ENCODE measurements at regions not wholly inside any gene's neighbourhood (a gene's known extent, or its start where the extent isn't known, plus 50 kb on each side); places are given as distances from the start of the nearest gene placed in this dataset.

DNA sequence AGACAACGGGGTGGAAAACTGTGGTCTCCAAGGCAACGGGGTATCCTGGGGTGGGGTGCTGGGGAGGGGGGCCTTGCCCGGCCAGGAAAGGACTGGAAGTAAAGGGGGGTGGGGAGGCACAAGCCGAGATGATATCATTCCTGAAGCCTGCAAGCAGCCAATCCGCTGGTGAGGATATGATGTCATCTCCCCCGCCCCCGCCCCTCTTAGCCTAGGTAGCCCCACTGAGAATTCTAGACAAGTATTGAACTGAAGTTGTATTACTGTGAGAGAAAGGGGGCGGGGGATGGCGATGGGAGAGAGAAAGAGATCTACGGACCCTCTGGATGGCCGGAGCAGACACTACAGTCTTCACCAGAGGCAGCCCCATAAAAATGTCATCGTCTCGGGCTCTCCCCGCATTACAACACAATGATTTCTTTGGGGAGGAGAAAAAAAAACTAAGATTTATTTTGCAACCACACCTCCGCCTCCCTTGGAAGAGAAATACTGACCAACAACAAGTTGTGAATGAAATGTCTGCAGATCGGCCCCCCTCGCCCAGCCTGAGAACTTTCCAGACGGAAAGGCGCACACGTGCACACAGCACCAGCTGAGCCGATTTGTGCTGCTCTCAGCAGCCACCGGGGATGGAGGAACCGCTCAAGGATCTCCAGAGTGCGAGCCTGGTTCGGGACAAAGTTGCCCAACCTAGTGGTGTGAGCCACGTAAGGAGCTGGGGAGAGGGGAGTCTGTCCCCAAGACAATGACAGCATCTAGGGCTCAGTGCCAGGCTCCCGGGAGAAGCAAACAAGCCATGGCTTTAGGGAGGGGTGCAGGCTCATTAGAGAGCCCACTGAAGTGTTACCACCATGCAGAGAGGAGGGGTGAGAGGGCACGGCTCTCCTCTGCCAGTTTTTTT lies 222.1 kb downstream of the SOX9 start:
- Histone ChIP-seq H3K36me3 (ENCODE audit: control insufficient read depth, insufficient read depth, low read length) (no peaks in the 10 kb centered on the region), H3K27me3 (ENCODE audit: control insufficient read depth, insufficient read depth, low read length) (no peaks in the 10 kb centered on the region), H3K27ac (ENCODE audit: low read depth, low read length) (peak overlapping the region; percentile 86), H3K4me1 (ENCODE audit: control insufficient read depth, insufficient read depth, low read length) (peaks cover 41% of the 10 kb centered on the region), H3K4me3 (ENCODE audit: low read depth, low read length) (peak overlapping the region; percentile 28), H3K9me3 (ENCODE audit: control insufficient read depth, insufficient read depth, low read length) (no peaks in the 10 kb centered on the region)
- WGBS (ENCODE audit: insufficient coverage), result 12% methylated on average over 14 of the region's 28 CpGs
- peak in 5 of 6 donors; percentile 59 to 98 (median 84) for DNase-seq (ENCODE audit: low read depth in 4 of 6, low spot score in 6 of 6)

- H3K27ac ChIP-seq (ENCODE audit: low read depth, low read length), result peak overlapping the region; percentile 86
- peaks cover 33% of the 10 kb centered on the region for H3K4me1 ChIP-seq (ENCODE audit: control insufficient read depth, insufficient read depth, low read length)
- 42% methylated on average over 6 of the region's 8 CpGs for WGBS (ENCODE audit: insufficient coverage)
- H3K4me3 ChIP-seq (ENCODE audit: low read depth, low read length), result no peak overlapping the region
- DNase-seq (ENCODE audit: low read depth in 4 of 6, low spot score in 6 of 6), result peak in 1 of 6 donors; percentile 18
- no peaks in the 10 kb centered on the region for H3K36me3 ChIP-seq (ENCODE audit: control insufficient read depth, insufficient read depth, low read length)
- H3K9me3 ChIP-seq (ENCODE audit: control insufficient read depth, insufficient read depth, low read length), result no peaks in the 10 kb centered on the region
- no peaks in the 10 kb centered on the region for H3K27me3 ChIP-seq (ENCODE audit: control insufficient read depth, insufficient read depth, low read length)
These were observed 223.1 kb downstream of the SOX9 start for GRCh38 chr17:72343911-72344310.

DNA sequence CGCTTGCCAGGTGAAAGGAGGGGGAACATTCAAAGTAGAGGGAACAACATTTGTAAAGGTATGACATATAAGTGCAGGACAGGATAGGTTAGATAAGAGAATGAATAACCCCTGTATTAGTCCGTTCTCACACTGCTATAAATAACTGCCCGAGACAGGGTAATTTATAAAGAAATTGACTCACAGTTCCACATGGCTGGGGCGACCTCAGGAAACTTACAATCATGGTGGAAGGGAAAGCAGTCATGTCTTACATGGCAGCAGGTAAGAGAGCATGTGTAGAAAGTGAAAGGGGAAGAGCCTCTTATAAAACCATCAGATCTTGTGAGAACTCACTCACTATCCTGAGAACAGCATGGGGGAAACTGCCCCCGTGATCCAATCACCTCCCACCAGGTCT lies 223.8 kb downstream of the SOX9 start:
- DNase-seq (ENCODE audit: low read depth in 4 of 6, low spot score in 6 of 6), result no peak
- H3K4me1 ChIP-seq (ENCODE audit: control insufficient read depth, insufficient read depth, low read length), result peaks cover 35% of the 10 kb centered on the region
- H3K27me3 ChIP-seq (ENCODE audit: control insufficient read depth, insufficient read depth, low read length), result no peaks in the 10 kb centered on the region
- no peak overlapping the region for H3K27ac ChIP-seq (ENCODE audit: low read depth, low read length)
- H3K9me3 ChIP-seq (ENCODE audit: control insufficient read depth, insufficient read depth, low read length), result no peaks in the 10 kb centered on the region
- WGBS (ENCODE audit: insufficient coverage), result 100% methylated on average over 2 of the region's 5 CpGs
- H3K36me3 ChIP-seq (ENCODE audit: control insufficient read depth, insufficient read depth, low read length), result no peaks in the 10 kb centered on the region
- H3K4me3 ChIP-seq (ENCODE audit: low read depth, low read length), result no peak overlapping the region

DNA sequence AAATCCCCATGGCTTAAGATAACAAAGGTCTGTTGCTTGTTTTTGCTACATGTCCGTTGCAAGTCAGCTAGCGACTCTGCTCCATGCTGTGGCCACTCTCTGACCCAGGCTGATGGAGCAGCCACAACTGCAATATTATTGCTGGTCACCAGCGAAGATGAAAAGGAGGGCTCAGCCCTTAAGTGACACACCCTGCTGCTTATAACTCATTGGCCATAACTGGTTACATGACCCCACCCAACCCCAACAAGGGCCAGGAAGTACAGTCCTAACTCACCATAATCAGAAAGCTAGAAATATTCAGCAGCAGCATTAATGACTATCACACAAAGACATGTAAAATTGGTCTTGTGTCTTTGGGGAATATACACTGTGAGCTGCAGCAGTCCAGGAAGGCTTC lies 224.3 kb downstream of the SOX9 start:
- no peak for DNase-seq (ENCODE audit: low read depth in 4 of 6, low spot score in 6 of 6)
- WGBS (ENCODE audit: insufficient coverage), result 81% methylated on average over 3 of the region's 3 CpGs
- H3K9me3 ChIP-seq (ENCODE audit: control insufficient read depth, insufficient read depth, low read length), result no peaks in the 10 kb centered on the region
- H3K27ac ChIP-seq (ENCODE audit: low read depth, low read length), result no peak overlapping the region
- peaks cover 40% of the 10 kb centered on the region for H3K4me1 ChIP-seq (ENCODE audit: control insufficient read depth, insufficient read depth, low read length)
- no peaks in the 10 kb centered on the region for H3K36me3 ChIP-seq (ENCODE audit: control insufficient read depth, insufficient read depth, low read length)
- no peak overlapping the region for H3K4me3 ChIP-seq (ENCODE audit: low read depth, low read length)
- H3K27me3 ChIP-seq (ENCODE audit: control insufficient read depth, insufficient read depth, low read length), result no peaks in the 10 kb centered on the region

DNA sequence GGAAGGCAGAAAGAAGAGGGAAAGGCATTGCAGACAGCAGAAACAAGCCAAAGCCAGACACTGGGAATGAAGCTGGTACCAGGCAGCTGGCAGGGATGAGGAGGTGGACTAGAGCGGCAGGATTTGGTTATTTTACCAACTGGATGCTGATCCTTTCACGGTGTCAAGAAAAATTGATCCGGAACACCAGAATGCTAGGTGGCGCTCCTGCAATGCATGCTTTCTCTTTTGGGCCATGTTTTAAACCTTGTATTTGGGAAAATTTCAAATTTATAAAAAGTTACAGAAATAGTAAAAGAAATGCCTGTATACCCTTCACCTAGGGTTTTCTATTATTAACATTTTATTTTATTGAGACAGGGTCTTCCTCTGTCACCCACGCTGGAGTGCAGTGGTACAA lies 224.7 kb downstream of the SOX9 start:
- no peaks in the 10 kb centered on the region for H3K27me3 ChIP-seq (ENCODE audit: control insufficient read depth, insufficient read depth, low read length)
- no peak for DNase-seq (ENCODE audit: low read depth in 4 of 6, low spot score in 6 of 6)
- no peak overlapping the region for H3K4me3 ChIP-seq (ENCODE audit: low read depth, low read length)
- no peak overlapping the region for H3K27ac ChIP-seq (ENCODE audit: low read depth, low read length)
- WGBS (ENCODE audit: insufficient coverage), result 90% methylated on average over 2 of the region's 5 CpGs
- no peaks in the 10 kb centered on the region for H3K9me3 ChIP-seq (ENCODE audit: control insufficient read depth, insufficient read depth, low read length)
- H3K36me3 ChIP-seq (ENCODE audit: control insufficient read depth, insufficient read depth, low read length), result no peaks in the 10 kb centered on the region
- H3K4me1 ChIP-seq (ENCODE audit: control insufficient read depth, insufficient read depth, low read length), result peaks cover 40% of the 10 kb centered on the region

DNA sequence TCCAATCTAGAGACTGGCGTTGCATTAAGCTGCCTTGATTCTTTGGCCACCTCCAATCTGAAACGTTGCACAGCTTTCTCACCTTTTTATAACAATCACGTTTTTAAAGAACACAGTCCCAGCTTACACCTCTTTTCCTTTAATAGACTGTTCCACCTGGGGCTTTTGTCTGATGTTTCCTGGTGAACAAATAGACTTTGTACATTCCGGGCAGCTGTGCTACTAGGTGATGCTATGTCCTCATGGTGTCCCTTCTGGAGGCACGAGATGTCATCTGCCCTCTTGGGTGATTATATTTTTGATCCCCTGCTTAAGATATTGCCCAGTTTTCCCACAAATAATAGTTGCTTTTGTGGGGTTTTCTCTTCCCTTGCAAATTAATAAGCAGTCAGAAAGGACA lies 225.5 kb downstream of the SOX9 start:
- 70% methylated on average over 3 of the region's 5 CpGs for WGBS (ENCODE audit: insufficient coverage)
- peaks cover 46% of the 10 kb centered on the region for H3K4me1 ChIP-seq (ENCODE audit: control insufficient read depth, insufficient read depth, low read length)

GRCh38 chr17:72349011-72349410 lies 228.2 kb downstream of the SOX9 start:
- Histone ChIP-seq H3K9me3 (ENCODE audit: control insufficient read depth, insufficient read depth, low read length) (no peaks in the 10 kb centered on the region), H3K27me3 (ENCODE audit: control insufficient read depth, insufficient read depth, low read length) (no peaks in the 10 kb centered on the region), H3K4me3 (ENCODE audit: low read depth, low read length) (no peak overlapping the region), H3K27ac (ENCODE audit: low read depth, low read length) (no peak overlapping the region), H3K4me1 (ENCODE audit: control insufficient read depth, insufficient read depth, low read length) (peaks cover 45% of the 10 kb centered on the region), H3K36me3 (ENCODE audit: control insufficient read depth, insufficient read depth, low read length) (no peaks in the 10 kb centered on the region)
- DNase-seq (ENCODE audit: low read depth in 4 of 6, low spot score in 6 of 6), result no peak
- WGBS (ENCODE audit: insufficient coverage), result 81% methylated on average over 3 of the region's 4 CpGs

More for the DNA sequence above, 225.5 kb downstream of the SOX9 start:
- no peak overlapping the region for H3K27ac ChIP-seq (ENCODE audit: low read depth, low read length)
- no peak overlapping the region for H3K4me3 ChIP-seq (ENCODE audit: low read depth, low read length)
- no peak for DNase-seq (ENCODE audit: low read depth in 4 of 6, low spot score in 6 of 6)
- H3K36me3 ChIP-seq (ENCODE audit: control insufficient read depth, insufficient read depth, low read length), result no peaks in the 10 kb centered on the region
- H3K9me3 ChIP-seq (ENCODE audit: control insufficient read depth, insufficient read depth, low read length), result no peaks in the 10 kb centered on the region
- no peaks in the 10 kb centered on the region for H3K27me3 ChIP-seq (ENCODE audit: control insufficient read depth, insufficient read depth, low read length)

GRCh38 chr17:72349491-72349995 lies 228.7 kb downstream of the SOX9 start:
- no peak overlapping the region for H3K27ac ChIP-seq (ENCODE audit: low read depth, low read length)

GRCh38 chr17:72350073-72350472 lies 229.3 kb downstream of the SOX9 start:
- Histone ChIP-seq H3K27me3 (ENCODE audit: control insufficient read depth, insufficient read depth, low read length) (no peaks in the 10 kb centered on the region), H3K27ac (ENCODE audit: low read depth, low read length) (no peak overlapping the region), H3K36me3 (ENCODE audit: control insufficient read depth, insufficient read depth, low read length) (no peaks in the 10 kb centered on the region), H3K9me3 (ENCODE audit: control insufficient read depth, insufficient read depth, low read length) (no peaks in the 10 kb centered on the region), H3K4me1 (ENCODE audit: control insufficient read depth, insufficient read depth, low read length) (peaks cover 46% of the 10 kb centered on the region), H3K4me3 (ENCODE audit: low read depth, low read length) (no peak overlapping the region)
- 93% methylated on average over 2 of the region's 3 CpGs for WGBS (ENCODE audit: insufficient coverage)
- no peak for DNase-seq (ENCODE audit: low read depth in 4 of 6, low spot score in 6 of 6)

More at GRCh38 chr17:72349491-72349995, 228.7 kb downstream of the SOX9 start:
- Histone ChIP-seq H3K4me1 (ENCODE audit: control insufficient read depth, insufficient read depth, low read length) (peaks cover 46% of the 10 kb centered on the region), H3K27me3 (ENCODE audit: control insufficient read depth, insufficient read depth, low read length) (no peaks in the 10 kb centered on the region), H3K4me3 (ENCODE audit: low read depth, low read length) (no peak overlapping the region), H3K9me3 (ENCODE audit: control insufficient read depth, insufficient read depth, low read length) (no peaks in the 10 kb centered on the region), H3K36me3 (ENCODE audit: control insufficient read depth, insufficient read depth, low read length) (no peaks in the 10 kb centered on the region)
- 36% methylated on average over 13 of the region's 13 CpGs for WGBS (ENCODE audit: insufficient coverage)
- DNase-seq (ENCODE audit: low read depth in 4 of 6, low spot score in 6 of 6), result peak in 2 of 6 donors; percentile 72 to 77

- Histone ChIP-seq H3K9me3 (ENCODE audit: control insufficient read depth, insufficient read depth, low read length) (no peaks in the 10 kb centered on the region), H3K4me1 (ENCODE audit: control insufficient read depth, insufficient read depth, low read length) (peaks cover 46% of the 10 kb centered on the region), H3K27me3 (ENCODE audit: control insufficient read depth, insufficient read depth, low read length) (no peaks in the 10 kb centered on the region), H3K36me3 (ENCODE audit: control insufficient read depth, insufficient read depth, low read length) (no peaks in the 10 kb centered on the region), H3K4me3 (ENCODE audit: low read depth, low read length) (no peak overlapping the region), H3K27ac (ENCODE audit: low read depth, low read length) (no peak overlapping the region)
- WGBS (ENCODE audit: insufficient coverage), result 91% methylated on average over 4 of the region's 6 CpGs
- no peak for DNase-seq (ENCODE audit: low read depth in 4 of 6, low spot score in 6 of 6)
These were observed 230.5 kb downstream of the SOX9 start for GRCh38 chr17:72351365-72351764.
